DOHH2 (cell line): ENCODE measurements at regions not wholly inside any gene's neighbourhood (a gene's known extent, or its start where the extent isn't known, plus 50 kb on each side); places are given as distances from the start of the nearest gene placed in this dataset.

Experiments used
- H3F3A ChIP-seq: fragments of 200-600 bp; sonication (generic), shearing (Covaris generic); 2 replicates; pipeline ENCODE4 v1.6.0; 2016; ENCODE audit warnings: antibody characterized with exemption, mild to moderate bottlenecking; ENCODE audit not compliant: control insufficient read depth, insufficient read depth
- H3K27ac ChIP-seq: fragments of 200-600 bp; sonication (generic); 2 replicates; pipeline ENCODE4 v1.5.1; 2014; ENCODE audit warnings: low read depth, mild to moderate bottlenecking, low read length, moderate library complexity
- H3K27me3 ChIP-seq: fragments of 200-600 bp; sonication (generic); 2 replicates; pipeline ENCODE4 v1.6.1; 2014; ENCODE audit warnings: mild to moderate bottlenecking, low read length, mixed read lengths; ENCODE audit not compliant: control insufficient read depth
- H3K36me3 ChIP-seq: fragments of 200-600 bp; sonication (generic); 2 replicates; pipeline ENCODE4 v1.6.1; 2014; ENCODE audit warnings: mild to moderate bottlenecking, low read length, moderate library complexity, mixed read lengths; ENCODE audit not compliant: control insufficient read depth
- H3K4me1 ChIP-seq: fragments of 200-600 bp; sonication (generic); 2 replicates; pipeline ENCODE4 v1.6.1; 2014; ENCODE audit warnings: mild to moderate bottlenecking, low read length, mixed read lengths; ENCODE audit not compliant: control insufficient read depth
- H3K4me2 ChIP-seq: fragments of 200-600 bp; sonication (generic); 2 replicates; pipeline ENCODE4 v1.6.0; 2014; ENCODE audit warnings: mild to moderate bottlenecking, low read length, moderate library complexity
- H3K4me3 ChIP-seq: fragments of 200-600 bp; sonication (generic); 2 replicates; pipeline ENCODE4 v1.5.1; 2014; ENCODE audit warnings: mild to moderate bottlenecking, low read length, mixed read lengths
- H3K79me2 ChIP-seq: fragments of 200-600 bp; sonication (generic); 2 replicates; pipeline ENCODE4 v1.6.1; 2014; ENCODE audit warnings: mild to moderate bottlenecking, low read length, mixed read lengths; ENCODE audit not compliant: control insufficient read depth
- H3K9me2 ChIP-seq: fragments of 200-600 bp; sonication (generic); replicated peaks from 2 replicates; pipeline ENCODE4 v1.6.1; 2014; ENCODE audit warnings: mild to moderate bottlenecking, low read length, mixed read lengths; ENCODE audit not compliant: control insufficient read depth
- H3K9me3 ChIP-seq: fragments of 200-600 bp; sonication (generic); 2 replicates; pipeline ENCODE4 v1.6.1; 2014; ENCODE audit warnings: antibody characterized with exemption, low read length, mixed read lengths; ENCODE audit not compliant: control insufficient read depth, insufficient read depth
- H4K20me1 ChIP-seq: fragments of 200-600 bp; sonication (generic); 2 replicates; pipeline ENCODE4 v1.6.0; 2014; ENCODE audit warnings: low read depth, mild to moderate bottlenecking, antibody characterized with exemption, low read length, moderate library complexity; ENCODE audit not compliant: control insufficient read depth, insufficient read depth
- CTCF ChIP-seq: fragments of 200-600 bp; sonication (generic); IDR thresholded peaks from one replicate; pipeline ENCODE4 v1.5.1; 2014; ENCODE audit warnings: antibody characterized with exemption, mild to moderate bottlenecking, low read depth, low read length; ENCODE audit not compliant: poor library complexity, severe bottlenecking
- EZH2phosphoT487 ChIP-seq: fragments of 200-600 bp; sonication (generic); IDR thresholded peaks from 2 replicates; pipeline ENCODE4 v1.6.1; 2017; ENCODE audit warnings: borderline replicate concordance, mild to moderate bottlenecking, antibody characterized with exemption, low read length, moderate library complexity, mixed read lengths

DNA sequence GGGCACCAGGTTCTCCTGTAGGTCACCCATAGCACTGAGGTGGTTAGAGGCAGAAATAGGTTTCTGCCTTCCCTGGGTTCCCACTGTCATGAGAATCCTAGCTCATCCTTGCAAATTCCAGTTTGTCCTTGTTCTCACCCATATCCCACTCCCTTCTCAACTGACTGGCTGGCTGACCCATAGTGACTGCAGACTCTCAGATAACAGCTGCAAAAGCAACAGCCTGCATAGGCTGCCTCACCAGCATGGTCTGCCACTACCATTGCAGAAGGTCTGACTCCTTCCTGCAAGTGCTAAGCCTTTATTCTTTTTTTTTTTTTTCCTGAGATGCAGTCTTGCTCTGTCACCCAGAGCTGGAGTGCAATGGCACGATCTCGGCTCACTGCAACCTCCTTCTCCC, 194.0 kb downstream of the SEMA6A start:
- no peak for TF ChIP-seq CTCF
- TF ChIP-seq EZH2phosphoT487, result no peak
- no peaks in the 10 kb centered on the region for H3K27me3 ChIP-seq
- no peaks in the 10 kb centered on the region for H3K9me2 ChIP-seq
- no peak overlapping the region for H3K4me3 ChIP-seq
- no peaks in the 10 kb centered on the region for H3F3A ChIP-seq
- H3K79me2 ChIP-seq, result no peaks in the 10 kb centered on the region
- H3K4me2 ChIP-seq, result no peak overlapping the region
- no peak overlapping the region for H3K27ac ChIP-seq
- H3K4me1 ChIP-seq, result no peaks in the 10 kb centered on the region
- no peaks in the 10 kb centered on the region for H3K9me3 ChIP-seq
- H3K36me3 ChIP-seq, result no peaks in the 10 kb centered on the region
- no peaks in the 10 kb centered on the region for H4K20me1 ChIP-seq

GRCh38 chr5:116379306-116379705, 195.3 kb downstream of the SEMA6A start:
- Histone ChIP-seq H3K27me3 (no peaks in the 10 kb centered on the region), H3K79me2 (no peaks in the 10 kb centered on the region), H3K4me3 (no peak overlapping the region), H3K9me3 (no peaks in the 10 kb centered on the region), H3K4me2 (no peak overlapping the region), H3K27ac (no peak overlapping the region), H3K36me3 (no peaks in the 10 kb centered on the region), H3K9me2 (no peaks in the 10 kb centered on the region), H3F3A (no peaks in the 10 kb centered on the region), H4K20me1 (no peaks in the 10 kb centered on the region), H3K4me1 (no peaks in the 10 kb centered on the region)
- TF ChIP-seq EZH2phosphoT487 (no peak), CTCF (no peak)

GRCh38 chr5:116378777-116379121, 195.9 kb downstream of the SEMA6A start:
- H3K79me2 ChIP-seq, result no peaks in the 10 kb centered on the region
- no peaks in the 10 kb centered on the region for H3F3A ChIP-seq
- no peaks in the 10 kb centered on the region for H3K9me3 ChIP-seq
- H3K4me1 ChIP-seq, result no peaks in the 10 kb centered on the region
- H3K36me3 ChIP-seq, result no peaks in the 10 kb centered on the region
- H4K20me1 ChIP-seq, result no peaks in the 10 kb centered on the region
- no peak overlapping the region for H3K4me2 ChIP-seq
- no peaks in the 10 kb centered on the region for H3K27me3 ChIP-seq
- H3K4me3 ChIP-seq, result no peak overlapping the region
- H3K9me2 ChIP-seq, result no peaks in the 10 kb centered on the region
- H3K27ac ChIP-seq, result no peak overlapping the region
- TF ChIP-seq CTCF (no peak), EZH2phosphoT487 (no peak)
